HG03354 (cell line): ENCODE measurements at regions not wholly inside any gene's neighbourhood (a gene's known extent, or its start where the extent isn't known, plus 50 kb on each side); places are given as distances from the start of the nearest gene placed in this dataset.
"Not testable (repeated sequence)": the region's sequence is repeated elsewhere in the genome, so short reads cannot be mapped to it uniquely, and the experiment has no call there.

Source experiments
- ATAC-seq: cut with Tn5 transposase; IDR thresholded peaks from one replicate; pipeline ENCODE4 v1.9.1; 2021; ENCODE audit warnings: mild to moderate bottlenecking; ENCODE audit not compliant: unreplicated experiment, poor library complexity, severe bottlenecking

GRCh38 chr9:129547869-129548570, 72.9 kb downstream of the C9orf50 start:
- no peak for ATAC-seq

- no peak for ATAC-seq
These were observed 73.8 kb downstream of the C9orf50 start for GRCh38 chr9:129547063-129547462.

GRCh38 chr9:129545876-129546275, 75.0 kb downstream of the C9orf50 start:
- not testable (repeated sequence) for ATAC-seq

GRCh38 chr9:129544761-129545160, 76.1 kb downstream of the C9orf50 start:
- no peak for ATAC-seq

GRCh38 chr9:129542741-129543140, 78.2 kb downstream of the C9orf50 start:
- no peak for ATAC-seq

GRCh38 chr9:129541270-129541669, 79.6 kb downstream of the C9orf50 start:
- ATAC-seq: no peak

GRCh38 chr9:129539446-129539845, 81.5 kb downstream of the C9orf50 start:
- no peak for ATAC-seq

- ATAC-seq: not testable (repeated sequence)
These were observed 89.0 kb downstream of the C9orf50 start for GRCh38 chr9:129531860-129532402.

GRCh38 chr9:129527955-129528354, 92.9 kb downstream of the C9orf50 start:
- ATAC-seq: not testable (repeated sequence)

- ATAC-seq: no peak
These were observed 95.2 kb downstream of the C9orf50 start for GRCh38 chr9:129525656-129526196.

GRCh38 chr9:129524582-129525270, 96.2 kb downstream of the C9orf50 start:
- ATAC-seq: no peak

GRCh38 chr9:129523943-129524581, 96.8 kb downstream of the C9orf50 start:
- no peak for ATAC-seq

GRCh38 chr9:129522351-129522750, 98.5 kb downstream of the C9orf50 start:
- no peak for ATAC-seq

- ATAC-seq: no peak
These were observed 100.8 kb downstream of the C9orf50 start for GRCh38 chr9:129520082-129520481.

- ATAC-seq: no peak
These were observed 102.8 kb downstream of the C9orf50 start for GRCh38 chr9:129518074-129518473.

- no peak for ATAC-seq
These were observed 103.9 kb downstream of the C9orf50 start for GRCh38 chr9:129517006-129517405.

- ATAC-seq: no peak
These were observed 106.0 kb downstream of the C9orf50 start for GRCh38 chr9:129514891-129515290.

- ATAC-seq: no peak
These were observed 106.4 kb downstream of the C9orf50 start for GRCh38 chr9:129514497-129514867.

GRCh38 chr9:129513856-129514496, 106.9 kb downstream of the C9orf50 start:
- ATAC-seq: no peak

GRCh38 chr9:129513282-129513681, 107.6 kb downstream of the C9orf50 start:
- no peak for ATAC-seq
